ENCODE measurements at regions not wholly inside any gene's neighbourhood (a gene's known extent, or its start where the extent isn't known, plus 50 kb on each side); places are given as distances from the start of the nearest gene placed in this dataset.

GRCh38 chr1:218679988-218680748, 335.0 kb downstream of the TGFB2 start:
- DNase-seq (ENCODE audit: low spot score) = no peak

- DNase-seq (ENCODE audit: low spot score) = no peak
Observed at GRCh38 chr1:218683242-218683641, 338.1 kb downstream of the TGFB2 start.

GRCh38 chr1:218686258-218686657, 341.1 kb downstream of the TGFB2 start:
- no peak for DNase-seq (ENCODE audit: low spot score)

GRCh38 chr1:218686761-218687160, 341.6 kb downstream of the TGFB2 start:
- DNase-seq (ENCODE audit: low spot score) = no peak

- no peak for DNase-seq (ENCODE audit: low spot score)
Observed at GRCh38 chr1:218692808-218693207, 347.7 kb downstream of the TGFB2 start.

- no peak for DNase-seq (ENCODE audit: low spot score)
Observed at GRCh38 chr1:218693599-218693998, 348.5 kb downstream of the TGFB2 start.

GRCh38 chr1:218694085-218694484, 348.9 kb downstream of the TGFB2 start:
- no peak for DNase-seq (ENCODE audit: low spot score)

GRCh38 chr1:218694636-218695035, 349.5 kb downstream of the TGFB2 start:
- DNase-seq (ENCODE audit: low spot score) = no peak

- DNase-seq (ENCODE audit: low spot score) = no peak
Observed at GRCh38 chr1:218695525-218695924, 350.4 kb downstream of the TGFB2 start.

- no peak for DNase-seq (ENCODE audit: low spot score)
Observed at GRCh38 chr1:218698141-218698540, 353.0 kb downstream of the TGFB2 start.

GRCh38 chr1:218699421-218699820, 354.3 kb downstream of the TGFB2 start:
- DNase-seq (ENCODE audit: low spot score) = no peak

GRCh38 chr1:218699865-218700264, 354.7 kb downstream of the TGFB2 start:
- DNase-seq (ENCODE audit: low spot score) = no peak

GRCh38 chr1:218700666-218701065, 355.5 kb downstream of the TGFB2 start:
- DNase-seq (ENCODE audit: low spot score) = no peak

GRCh38 chr1:218701131-218701530, 356.0 kb downstream of the TGFB2 start:
- DNase-seq (ENCODE audit: low spot score) = no peak

GRCh38 chr1:218702775-218703174, 357.6 kb downstream of the TGFB2 start:
- no peak for DNase-seq (ENCODE audit: low spot score)

- DNase-seq (ENCODE audit: low spot score) = no peak
Observed at GRCh38 chr1:218703836-218704235, 358.7 kb downstream of the TGFB2 start.

GRCh38 chr1:218705391-218705790, 360.3 kb downstream of the TGFB2 start:
- no peak for DNase-seq (ENCODE audit: low spot score)

GRCh38 chr1:218705911-218706893, 361.1 kb downstream of the TGFB2 start:
- DNase-seq (ENCODE audit: low spot score) = no peak

GRCh38 chr1:218711001-218711400, 365.9 kb downstream of the TGFB2 start:
- DNase-seq (ENCODE audit: low spot score) = no peak

- DNase-seq (ENCODE audit: low spot score) = no peak
Observed at GRCh38 chr1:218711884-218712674, 366.9 kb downstream of the TGFB2 start.

- no peak for DNase-seq (ENCODE audit: low spot score)
Observed at GRCh38 chr1:218712677-218713076, 367.5 kb downstream of the TGFB2 start.
